Activated T-helper 1 cell treated with anti-CD3 and anti-CD28 coated beads, Interleukin-2, amount 50 U/mL, for 16 hours (primary cell): ENCODE measurements at regions not wholly inside any gene's neighbourhood (a gene's known extent, or its start where the extent isn't known, plus 50 kb on each side); places are given as distances from the start of the nearest gene placed in this dataset.

Experiments
- DNase-seq, 2 donors: peaks; one replicate each; pipeline ENCODE4 v3.0.0-alpha.2; 2020; ENCODE audit warnings: low read depth in 1 of 2, low spot score in 1 of 2

- no peak for DNase-seq
Observed at GRCh38 chrX:40457406-40457805, 123.4 kb upstream of the ATP6AP2 start.

GRCh38 chrX:40452031-40452430 is 128.7 kb upstream of the ATP6AP2 start:
- no peak for DNase-seq

- no peak for DNase-seq
Observed at GRCh38 chrX:40449956-40450706, 130.6 kb upstream of the ATP6AP2 start.

- DNase-seq = no peak
Observed at GRCh38 chrX:40449396-40449795, 131.4 kb upstream of the ATP6AP2 start.

- DNase-seq = no peak
Observed at GRCh38 chrX:40448793-40449192, 132.0 kb upstream of the ATP6AP2 start.

- no peak for DNase-seq
Observed at GRCh38 chrX:40446921-40447320, 133.8 kb upstream of the ATP6AP2 start.

GRCh38 chrX:40445691-40446090 is 135.1 kb upstream of the ATP6AP2 start:
- DNase-seq = no peak

- no peak for DNase-seq
Observed at GRCh38 chrX:40444798-40445496, 135.8 kb upstream of the ATP6AP2 start.

GRCh38 chrX:40444133-40444532 is 136.6 kb upstream of the ATP6AP2 start:
- no peak for DNase-seq

- DNase-seq = no peak
Observed at GRCh38 chrX:40440866-40441265, 139.9 kb upstream of the ATP6AP2 start.

- DNase-seq = no peak
Observed at GRCh38 chrX:40439625-40440532, 140.9 kb upstream of the ATP6AP2 start.

- DNase-seq = no peak
Observed at GRCh38 chrX:40437348-40437747, 143.4 kb upstream of the ATP6AP2 start.

GRCh38 chrX:40434947-40435346 is 145.8 kb upstream of the ATP6AP2 start:
- no peak for DNase-seq

GRCh38 chrX:40434443-40434842 is 146.3 kb upstream of the ATP6AP2 start:
- DNase-seq = no peak

- DNase-seq = no peak
Observed at GRCh38 chrX:40433160-40433559, 147.6 kb upstream of the ATP6AP2 start.

GRCh38 chrX:40424259-40424658 is 156.5 kb upstream of the ATP6AP2 start:
- no peak for DNase-seq

- no peak for DNase-seq
Observed at GRCh38 chrX:40423299-40423698, 157.5 kb upstream of the ATP6AP2 start.

- DNase-seq = no peak
Observed at GRCh38 chrX:40422021-40422420, 158.7 kb upstream of the ATP6AP2 start.

GRCh38 chrX:40420899-40421729 is 159.7 kb upstream of the ATP6AP2 start:
- no peak for DNase-seq

- DNase-seq = no peak
Observed at GRCh38 chrX:40418813-40419195, 162.0 kb upstream of the ATP6AP2 start.
